Hepatocyte (in vitro differentiated cells): ENCODE measurements at regions not wholly inside any gene's neighbourhood (a gene's known extent, or its start where the extent isn't known, plus 50 kb on each side); places are given as distances from the start of the nearest gene placed in this dataset.

Source experiments
- CTCF ChIP-seq: fragments of 200-600 bp; sonication (generic); IDR thresholded peaks from 2 replicates; pipeline ENCODE4 v1.5.1; 2016; ENCODE audit warnings: antibody characterized with exemption, mild to moderate bottlenecking; ENCODE audit not compliant: poor library complexity
- EZH2 ChIP-seq: fragments of 200-600 bp; sonication (generic); IDR thresholded peaks from 2 replicates; pipeline ENCODE4 v1.6.1; 2016; ENCODE audit warnings: antibody characterized with exemption, mild to moderate bottlenecking, borderline replicate concordance

- no peak for TF ChIP-seq CTCF
- no peak for TF ChIP-seq EZH2
Observed at GRCh38 chrX:40273356-40274050, 175.7 kb upstream of the BCOR start.
